ENCODE measurements at regions not wholly inside any gene's neighbourhood (a gene's known extent, or its start where the extent isn't known, plus 50 kb on each side); places are given as distances from the start of the nearest gene placed in this dataset.
A peak's percentile ranks its signal among the peaks of the same experiment; 100 is the strongest.

DNA sequence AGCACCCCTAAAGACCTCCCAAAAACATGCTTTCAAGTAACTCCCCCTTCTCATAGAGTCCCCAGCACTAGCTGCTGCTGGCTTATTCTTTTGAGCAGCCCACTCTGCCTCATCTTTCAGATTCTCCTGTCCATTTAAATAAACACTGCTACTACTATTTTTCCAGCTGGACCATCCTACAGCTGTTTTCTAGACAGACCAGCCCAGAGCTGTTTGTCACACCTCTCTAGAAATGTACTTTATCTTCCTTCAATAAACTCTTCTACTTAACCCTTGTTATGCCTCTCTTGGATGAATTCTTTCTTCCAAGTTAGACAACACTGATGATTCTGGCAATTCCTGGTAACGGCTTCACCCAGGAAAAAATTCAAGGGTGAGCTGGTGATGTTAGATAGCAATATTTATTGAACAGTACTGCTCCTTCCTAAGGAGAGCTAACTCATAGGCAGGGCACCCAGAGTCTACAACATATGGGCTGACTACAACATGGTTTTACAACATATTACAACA, 995.7 kb downstream of the LRFN5 start:
- Histone ChIP-seq H3K27ac (ENCODE audit: insufficient read depth in 1 of 2, low read depth in 1 of 2, low read length in 2 of 2, poor library complexity in 1 of 2, severe bottlenecking in 2 of 2) (no peak overlapping the region), H3K36me3 (ENCODE audit: control insufficient read depth in 4 of 4, insufficient read depth in 4 of 4, low read length in 3 of 4) (no peaks in the 10 kb centered on the region), H3K4me1 (ENCODE audit: control extremely low read depth in 1 of 4, control insufficient read depth in 4 of 4, insufficient read depth in 4 of 4, low read length in 3 of 4) (no peaks in the 10 kb centered on the region), H3K27me3 (replicated peaks in 2 of 5; ENCODE audit: control insufficient read depth in 4 of 5, insufficient read depth in 5 of 5, low read length in 4 of 5) (no peaks in the 10 kb centered on the region), H3K4me3 (ENCODE audit: control insufficient read depth in 1 of 7, extremely low read depth in 1 of 7, insufficient read depth in 4 of 7, low read depth in 2 of 7, low read length in 6 of 7) (no peak overlapping the region), H3K9me3 (ENCODE audit: control extremely low read depth in 1 of 5, control insufficient read depth in 4 of 5, insufficient read depth in 2 of 5, low read depth in 1 of 5, low read length in 4 of 5) (no peaks in the 10 kb centered on the region)
- WGBS (ENCODE audit: insufficient coverage) = no CpG with 5 or more reads among the region's 1 CpG
- ChIA-PET CTCF (no interaction called here), POLR2A (no interaction called here)
- no peak for DNase-seq

DNA sequence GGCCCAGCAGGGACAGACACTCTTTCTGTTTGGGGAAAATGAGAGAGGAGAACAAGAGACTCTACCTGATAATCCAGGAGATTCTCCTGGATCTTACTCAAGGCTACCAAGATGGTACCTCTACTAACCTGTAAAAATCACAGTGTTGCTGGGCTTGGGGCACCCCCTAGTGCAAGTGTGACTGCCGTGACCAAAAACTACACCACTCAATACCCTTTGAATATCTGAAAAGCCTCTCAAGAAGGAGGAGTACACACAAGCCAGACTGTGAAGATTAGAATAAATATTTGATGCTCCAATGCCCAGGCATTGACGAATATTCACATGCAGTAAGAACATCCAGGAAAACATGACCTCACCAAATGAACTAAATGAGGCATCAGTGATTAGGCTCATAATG, 965.4 kb downstream of the LRFN5 start:
- no peaks in the 10 kb centered on the region for H3K36me3 ChIP-seq (ENCODE audit: control insufficient read depth in 4 of 4, insufficient read depth in 4 of 4, low read length in 3 of 4)
- ChIA-PET POLR2A (no interaction called here), CTCF (no interaction called here)
- H3K27ac ChIP-seq (ENCODE audit: insufficient read depth in 1 of 2, low read depth in 1 of 2, low read length in 2 of 2, poor library complexity in 1 of 2, severe bottlenecking in 2 of 2) = no peak overlapping the region
- peaks cover 0 to 8% (median 4%) of the 10 kb centered on the region in 4 experiments for H3K4me1 ChIP-seq (ENCODE audit: control extremely low read depth in 1 of 4, control insufficient read depth in 4 of 4, insufficient read depth in 4 of 4, low read length in 3 of 4)
- H3K4me3 ChIP-seq (ENCODE audit: control insufficient read depth in 1 of 7, extremely low read depth in 1 of 7, insufficient read depth in 4 of 7, low read depth in 2 of 7, low read length in 6 of 7) = no peak overlapping the region
- peaks cover 3 to 23% (median 10%) of the 10 kb centered on the region in 5 experiments for H3K9me3 ChIP-seq (ENCODE audit: control extremely low read depth in 1 of 5, control insufficient read depth in 4 of 5, insufficient read depth in 2 of 5, low read depth in 1 of 5, low read length in 4 of 5)
- no CpG with 5 or more reads among the region's 2 CpGs for WGBS (ENCODE audit: insufficient coverage)
- no peak for DNase-seq
- H3K27me3 ChIP-seq (replicated peaks in 2 of 5; ENCODE audit: control insufficient read depth in 4 of 5, insufficient read depth in 5 of 5, low read length in 4 of 5) = no peaks in the 10 kb centered on the region

- peaks cover 3 to 19% (median 10%) of the 10 kb centered on the region in 5 experiments for H3K9me3 ChIP-seq (ENCODE audit: control extremely low read depth in 1 of 5, control insufficient read depth in 4 of 5, insufficient read depth in 2 of 5, low read depth in 1 of 5, low read length in 4 of 5)
- DNase-seq = no peak
- ChIA-PET CTCF (no interaction called here), POLR2A (no interaction called here)
- no peaks in the 10 kb centered on the region for H3K36me3 ChIP-seq (ENCODE audit: control insufficient read depth in 4 of 4, insufficient read depth in 4 of 4, low read length in 3 of 4)
- peaks cover 0 to 8% (median 4%) of the 10 kb centered on the region in 4 experiments for H3K4me1 ChIP-seq (ENCODE audit: control extremely low read depth in 1 of 4, control insufficient read depth in 4 of 4, insufficient read depth in 4 of 4, low read length in 3 of 4)
- no peak overlapping the region for H3K4me3 ChIP-seq (ENCODE audit: control insufficient read depth in 1 of 7, extremely low read depth in 1 of 7, insufficient read depth in 4 of 7, low read depth in 2 of 7, low read length in 6 of 7)
- no peak overlapping the region for H3K27ac ChIP-seq (ENCODE audit: insufficient read depth in 1 of 2, low read depth in 1 of 2, low read length in 2 of 2, poor library complexity in 1 of 2, severe bottlenecking in 2 of 2)
- WGBS (ENCODE audit: insufficient coverage) = no CpG with 5 or more reads among the region's 3 CpGs
- H3K27me3 ChIP-seq (replicated peaks in 2 of 5; ENCODE audit: control insufficient read depth in 4 of 5, insufficient read depth in 5 of 5, low read length in 4 of 5) = no peaks in the 10 kb centered on the region
Observed at GRCh38 chr14:42569227-42569626, 962.6 kb downstream of the LRFN5 start.

DNA sequence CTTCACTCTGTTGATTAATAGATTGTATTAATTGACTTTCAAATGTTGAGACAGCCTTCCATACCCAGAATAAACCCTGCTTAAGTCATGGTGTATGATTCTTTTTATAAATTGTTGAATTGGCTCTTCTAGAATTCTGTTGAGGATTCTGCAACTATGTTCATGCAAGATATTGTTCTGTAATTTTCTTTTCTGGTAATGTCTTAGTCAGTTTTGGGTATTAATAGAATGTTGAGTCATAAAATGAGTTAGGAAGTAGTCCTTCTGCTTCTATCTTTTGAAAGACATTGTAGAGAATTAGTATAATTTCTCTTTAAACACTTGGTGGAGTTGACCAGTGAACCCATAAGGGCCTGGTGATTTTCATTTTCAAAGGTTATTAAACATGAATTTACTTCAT, 958.9 kb downstream of the LRFN5 start:
- no peaks in the 10 kb centered on the region for H3K27me3 ChIP-seq (replicated peaks in 2 of 5; ENCODE audit: control insufficient read depth in 4 of 5, insufficient read depth in 5 of 5, low read length in 4 of 5)
- H3K27ac ChIP-seq (ENCODE audit: insufficient read depth in 1 of 2, low read depth in 1 of 2, low read length in 2 of 2, poor library complexity in 1 of 2, severe bottlenecking in 2 of 2) = no peak overlapping the region
- peaks cover 0 to 23% (median 11%) of the 10 kb centered on the region in 4 experiments for H3K4me1 ChIP-seq (ENCODE audit: control extremely low read depth in 1 of 4, control insufficient read depth in 4 of 4, insufficient read depth in 4 of 4, low read length in 3 of 4)
- H3K4me3 ChIP-seq (ENCODE audit: control insufficient read depth in 1 of 7, extremely low read depth in 1 of 7, insufficient read depth in 4 of 7, low read depth in 2 of 7, low read length in 6 of 7) = no peak overlapping the region
- peaks cover 0 to 4% (median 0%) of the 10 kb centered on the region in 5 experiments for H3K9me3 ChIP-seq (ENCODE audit: control extremely low read depth in 1 of 5, control insufficient read depth in 4 of 5, insufficient read depth in 2 of 5, low read depth in 1 of 5, low read length in 4 of 5)
- POLR2A ChIA-PET = no interaction called here
- H3K36me3 ChIP-seq (ENCODE audit: control insufficient read depth in 4 of 4, insufficient read depth in 4 of 4, low read length in 3 of 4) = no peaks in the 10 kb centered on the region
- CTCF ChIA-PET = no interaction called here
- DNase-seq = no peak

DNA sequence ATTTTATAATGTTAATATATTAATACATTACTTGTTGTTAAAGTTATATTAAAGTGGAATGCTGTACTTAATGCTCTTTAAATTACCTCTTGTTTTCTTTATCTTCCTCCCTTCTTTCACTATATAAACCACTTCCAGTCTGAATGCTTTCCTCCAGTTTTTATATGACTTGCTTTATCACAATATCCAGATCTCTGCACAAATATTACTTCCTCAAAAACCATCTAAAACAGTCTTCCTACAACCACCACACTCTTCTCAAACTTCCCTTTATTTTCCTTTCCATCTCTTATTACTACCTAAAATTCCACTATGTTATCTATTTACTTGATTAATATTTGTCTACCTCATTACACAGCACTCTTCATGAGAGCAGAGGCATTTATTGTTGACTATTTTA, 956.6 kb downstream of the LRFN5 start:
- CTCF ChIA-PET = no interaction called here
- Histone ChIP-seq H3K27ac (ENCODE audit: insufficient read depth in 1 of 2, low read depth in 1 of 2, low read length in 2 of 2, poor library complexity in 1 of 2, severe bottlenecking in 2 of 2) (no peak overlapping the region), H3K4me3 (ENCODE audit: control insufficient read depth in 1 of 7, extremely low read depth in 1 of 7, insufficient read depth in 4 of 7, low read depth in 2 of 7, low read length in 6 of 7) (no peak overlapping the region), H3K4me1 (ENCODE audit: control extremely low read depth in 1 of 4, control insufficient read depth in 4 of 4, insufficient read depth in 4 of 4, low read length in 3 of 4) (peaks cover 0 to 17% (median 7%) of the 10 kb centered on the region in 4 experiments), H3K27me3 (replicated peaks in 2 of 5; ENCODE audit: control insufficient read depth in 4 of 5, insufficient read depth in 5 of 5, low read length in 4 of 5) (no peaks in the 10 kb centered on the region), H3K9me3 (ENCODE audit: control extremely low read depth in 1 of 5, control insufficient read depth in 4 of 5, insufficient read depth in 2 of 5, low read depth in 1 of 5, low read length in 4 of 5) (peaks cover 0 to 3% (median 0%) of the 10 kb centered on the region in 5 experiments), H3K36me3 (ENCODE audit: control insufficient read depth in 4 of 4, insufficient read depth in 4 of 4, low read length in 3 of 4) (no peaks in the 10 kb centered on the region)
- POLR2A ChIA-PET = no interaction called here
- peak; percentile 10 to 65 (median 45) for DNase-seq

DNA sequence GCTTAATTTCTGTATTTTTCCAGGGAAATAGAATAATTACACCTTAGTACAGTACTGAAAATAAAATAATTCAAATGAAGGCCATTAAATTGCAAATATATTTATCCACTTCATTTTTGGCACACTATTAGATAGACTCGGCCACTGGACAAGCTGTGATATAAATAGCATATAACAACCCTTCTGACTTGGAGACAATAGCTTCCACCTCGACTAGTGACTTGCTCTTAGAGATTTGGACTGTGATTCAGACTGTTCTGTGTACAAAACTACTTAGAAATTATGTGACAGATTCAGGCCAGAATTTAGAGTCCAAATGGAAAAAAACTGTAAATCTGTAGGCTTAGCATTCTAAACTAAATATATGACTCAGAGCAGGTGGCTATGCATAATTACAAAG, 949.9 kb downstream of the LRFN5 start:
- peaks cover 0 to 3% (median 0%) of the 10 kb centered on the region in 5 experiments for H3K9me3 ChIP-seq (ENCODE audit: control extremely low read depth in 1 of 5, control insufficient read depth in 4 of 5, insufficient read depth in 2 of 5, low read depth in 1 of 5, low read length in 4 of 5)
- H3K4me1 ChIP-seq (ENCODE audit: control extremely low read depth in 1 of 4, control insufficient read depth in 4 of 4, insufficient read depth in 4 of 4, low read length in 3 of 4) = no peaks in the 10 kb centered on the region
- H3K27ac ChIP-seq (ENCODE audit: insufficient read depth in 1 of 2, low read depth in 1 of 2, low read length in 2 of 2, poor library complexity in 1 of 2, severe bottlenecking in 2 of 2) = no peak overlapping the region
- CTCF ChIA-PET = no interaction called here
- H3K36me3 ChIP-seq (ENCODE audit: control insufficient read depth in 4 of 4, insufficient read depth in 4 of 4, low read length in 3 of 4) = no peaks in the 10 kb centered on the region
- H3K27me3 ChIP-seq (replicated peaks in 2 of 5; ENCODE audit: control insufficient read depth in 4 of 5, insufficient read depth in 5 of 5, low read length in 4 of 5) = no peaks in the 10 kb centered on the region
- no CpG with 5 or more reads among the region's 2 CpGs for WGBS (ENCODE audit: insufficient coverage)
- POLR2A ChIA-PET = no interaction called here
- no peak for DNase-seq
- no peak overlapping the region for H3K4me3 ChIP-seq (ENCODE audit: control insufficient read depth in 1 of 7, extremely low read depth in 1 of 7, insufficient read depth in 4 of 7, low read depth in 2 of 7, low read length in 6 of 7)

DNA sequence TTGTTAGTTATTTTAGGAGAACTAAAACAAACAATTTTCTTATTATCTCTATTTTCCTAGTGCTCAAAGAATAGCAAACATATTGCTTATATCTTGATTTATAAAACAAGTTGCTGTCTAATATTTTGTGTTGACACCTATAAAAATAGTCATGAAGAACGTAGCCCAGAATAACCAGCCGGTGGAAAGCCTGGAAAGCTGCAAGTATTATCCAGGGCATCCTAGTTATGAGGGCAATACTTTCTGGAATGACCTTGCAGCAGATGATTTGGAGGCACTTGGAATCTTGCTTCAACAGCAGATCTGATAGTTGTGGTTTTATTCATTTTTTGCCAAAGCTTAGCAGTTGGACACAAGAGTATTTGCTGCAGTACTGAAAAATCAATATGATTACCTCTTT, 948.7 kb downstream of the LRFN5 start:
- H3K27me3 ChIP-seq (replicated peaks in 2 of 5; ENCODE audit: control insufficient read depth in 4 of 5, insufficient read depth in 5 of 5, low read length in 4 of 5) = no peaks in the 10 kb centered on the region
- WGBS (ENCODE audit: insufficient coverage) = 100% methylated on average over 2 of the region's 2 CpGs
- H3K4me1 ChIP-seq (ENCODE audit: control extremely low read depth in 1 of 4, control insufficient read depth in 4 of 4, insufficient read depth in 4 of 4, low read length in 3 of 4) = no peaks in the 10 kb centered on the region
- H3K9me3 ChIP-seq (ENCODE audit: control extremely low read depth in 1 of 5, control insufficient read depth in 4 of 5, insufficient read depth in 2 of 5, low read depth in 1 of 5, low read length in 4 of 5) = peaks cover 0 to 3% (median 0%) of the 10 kb centered on the region in 5 experiments
- DNase-seq = no peak
- ChIA-PET POLR2A (no interaction called here), CTCF (no interaction called here)
- H3K36me3 ChIP-seq (ENCODE audit: control insufficient read depth in 4 of 4, insufficient read depth in 4 of 4, low read length in 3 of 4) = no peaks in the 10 kb centered on the region
- no peak overlapping the region for H3K4me3 ChIP-seq (ENCODE audit: control insufficient read depth in 1 of 7, extremely low read depth in 1 of 7, insufficient read depth in 4 of 7, low read depth in 2 of 7, low read length in 6 of 7)
- no peak overlapping the region for H3K27ac ChIP-seq (ENCODE audit: insufficient read depth in 1 of 2, low read depth in 1 of 2, low read length in 2 of 2, poor library complexity in 1 of 2, severe bottlenecking in 2 of 2)

All from common myeloid progenitor, CD34-positive (primary cell).